ENCODE measurements at regions not wholly inside any gene's neighbourhood (a gene's known extent, or its start where the extent isn't known, plus 50 kb on each side); places are given as distances from the start of the nearest gene placed in this dataset.

DNA sequence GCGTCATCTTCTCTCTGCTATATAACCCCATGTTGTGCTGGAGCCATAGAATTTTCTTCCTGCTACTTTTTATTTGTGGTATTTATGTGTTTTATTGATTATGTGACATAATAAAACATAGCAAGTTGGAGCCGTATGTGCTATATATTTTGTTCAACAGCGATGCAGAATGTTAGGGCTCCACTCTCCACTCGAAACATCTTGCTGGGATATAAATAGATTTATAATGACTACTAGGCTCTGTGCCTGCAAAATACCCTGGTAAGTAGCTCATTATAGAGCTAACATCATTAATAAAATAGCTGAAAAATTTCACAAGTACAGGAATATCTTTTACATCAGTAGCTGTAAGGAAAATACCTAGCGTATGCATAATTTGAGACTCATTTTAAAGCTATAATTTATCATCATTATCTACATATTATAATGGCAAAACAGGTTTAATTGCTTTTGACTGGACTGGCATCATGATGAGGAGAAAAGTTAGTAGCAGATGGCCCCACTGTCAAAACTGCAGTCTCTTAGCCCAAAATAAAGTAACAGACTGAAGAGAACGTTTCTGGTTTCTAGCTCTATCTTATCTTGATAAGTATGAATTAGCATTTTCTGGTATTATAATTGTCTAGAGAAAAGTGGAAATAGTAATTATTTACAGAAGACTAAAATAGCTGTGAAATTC lies 263.0 kb downstream of the NEDD1 start:
- TF ChIP-seq, protein P1, sequence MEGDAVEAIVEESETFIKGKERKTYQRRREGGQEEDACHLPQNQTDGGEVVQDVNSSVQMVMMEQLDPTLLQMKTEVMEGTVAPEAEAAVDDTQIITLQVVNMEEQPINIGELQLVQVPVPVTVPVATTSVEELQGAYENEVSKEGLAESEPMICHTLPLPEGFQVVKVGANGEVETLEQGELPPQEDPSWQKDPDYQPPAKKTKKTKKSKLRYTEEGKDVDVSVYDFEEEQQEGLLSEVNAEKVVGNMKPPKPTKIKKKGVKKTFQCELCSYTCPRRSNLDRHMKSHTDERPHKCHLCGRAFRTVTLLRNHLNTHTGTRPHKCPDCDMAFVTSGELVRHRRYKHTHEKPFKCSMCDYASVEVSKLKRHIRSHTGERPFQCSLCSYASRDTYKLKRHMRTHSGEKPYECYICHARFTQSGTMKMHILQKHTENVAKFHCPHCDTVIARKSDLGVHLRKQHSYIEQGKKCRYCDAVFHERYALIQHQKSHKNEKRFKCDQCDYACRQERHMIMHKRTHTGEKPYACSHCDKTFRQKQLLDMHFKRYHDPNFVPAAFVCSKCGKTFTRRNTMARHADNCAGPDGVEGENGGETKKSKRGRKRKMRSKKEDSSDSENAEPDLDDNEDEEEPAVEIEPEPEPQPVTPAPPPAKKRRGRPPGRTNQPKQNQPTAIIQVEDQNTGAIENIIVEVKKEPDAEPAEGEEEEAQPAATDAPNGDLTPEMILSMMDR (IDR thresholded peaks at IDR 0.05) = no peak
- TF ChIP-seq TCF7L2 (IDR thresholded peaks at IDR 0.05; ENCODE audit: low read depth, low read length) (no peak), REST (IDR thresholded peaks at IDR 0.05; ENCODE audit: insufficient read depth in 1 of 2, low read depth in 2 of 2, low read length in 1 of 2) (no peak), POLR2AphosphoS5 (IDR thresholded peaks at IDR 0.05; ENCODE audit: low read depth, low read length) (no peak), SIN3A (IDR thresholded peaks at IDR 0.05; ENCODE audit: borderline replicate concordance, insufficient read depth, low read depth, low read length) (no peak)

Data from Panc1 (cell line).